HL-60 (cell line): ENCODE measurements at regions not wholly inside any gene's neighbourhood (a gene's known extent, or its start where the extent isn't known, plus 50 kb on each side); places are given as distances from the start of the nearest gene placed in this dataset.
"Not testable (repeated sequence)": the region's sequence is repeated elsewhere in the genome, so short reads cannot be mapped to it uniquely, and the experiment has no call there.

Experiments
- POLR2AphosphoS5 ChIP-seq: IDR thresholded peaks from 2 replicates; pipeline ENCODE4 v1.6.1; 2012; ENCODE audit warnings: low read depth
- TF ChIP-seq, protein P1 (sequence below): IDR thresholded peaks from one replicate; pipeline ENCODE4 v1.5.1; 2011; ENCODE audit warnings: low read length, control low read depth, inconsistent platforms; ENCODE audit not compliant: insufficient read depth

DNA sequence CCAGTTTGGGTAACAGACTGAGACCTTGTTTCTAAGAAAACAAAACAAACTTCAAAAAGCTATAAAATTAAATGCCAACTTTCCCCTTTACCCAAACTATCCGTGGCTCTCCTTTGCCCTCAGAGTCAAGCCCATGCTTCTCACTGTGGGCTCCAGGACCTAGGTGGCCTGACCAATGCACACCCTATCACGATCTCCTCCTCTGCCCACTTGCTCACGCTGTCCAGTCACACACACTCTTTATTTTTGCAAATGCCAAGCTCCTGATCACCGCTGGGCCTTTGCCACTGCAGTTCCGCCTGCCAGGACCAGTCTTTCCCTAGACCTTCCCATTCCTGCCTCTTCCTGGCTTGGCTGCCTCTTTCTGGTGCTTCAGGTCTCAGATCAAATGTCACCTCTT lies 177.1 kb upstream of the TPTE start:
- TF ChIP-seq, protein P1, sequence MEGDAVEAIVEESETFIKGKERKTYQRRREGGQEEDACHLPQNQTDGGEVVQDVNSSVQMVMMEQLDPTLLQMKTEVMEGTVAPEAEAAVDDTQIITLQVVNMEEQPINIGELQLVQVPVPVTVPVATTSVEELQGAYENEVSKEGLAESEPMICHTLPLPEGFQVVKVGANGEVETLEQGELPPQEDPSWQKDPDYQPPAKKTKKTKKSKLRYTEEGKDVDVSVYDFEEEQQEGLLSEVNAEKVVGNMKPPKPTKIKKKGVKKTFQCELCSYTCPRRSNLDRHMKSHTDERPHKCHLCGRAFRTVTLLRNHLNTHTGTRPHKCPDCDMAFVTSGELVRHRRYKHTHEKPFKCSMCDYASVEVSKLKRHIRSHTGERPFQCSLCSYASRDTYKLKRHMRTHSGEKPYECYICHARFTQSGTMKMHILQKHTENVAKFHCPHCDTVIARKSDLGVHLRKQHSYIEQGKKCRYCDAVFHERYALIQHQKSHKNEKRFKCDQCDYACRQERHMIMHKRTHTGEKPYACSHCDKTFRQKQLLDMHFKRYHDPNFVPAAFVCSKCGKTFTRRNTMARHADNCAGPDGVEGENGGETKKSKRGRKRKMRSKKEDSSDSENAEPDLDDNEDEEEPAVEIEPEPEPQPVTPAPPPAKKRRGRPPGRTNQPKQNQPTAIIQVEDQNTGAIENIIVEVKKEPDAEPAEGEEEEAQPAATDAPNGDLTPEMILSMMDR = not testable (repeated sequence)
- not testable (repeated sequence) for TF ChIP-seq POLR2AphosphoS5
